Stimulated activated CD8-positive, alpha-beta memory T cell treated with anti-CD3 and anti-CD28 coated beads, Interleukin-4, amount 100 ng/mL, for 1 hour (primary cell): ENCODE measurements at regions not wholly inside any gene's neighbourhood (a gene's known extent, or its start where the extent isn't known, plus 50 kb on each side); places are given as distances from the start of the nearest gene placed in this dataset.
"Not testable (repeated sequence)": the region's sequence is repeated elsewhere in the genome, so short reads cannot be mapped to it uniquely, and the experiment has no call there.

Experiments
- DNase-seq, 2 donors: peaks; one replicate each; pipeline ENCODE4 v3.0.0-alpha.2; 2020; ENCODE audit warnings: low read depth in 2 of 2, low spot score in 1 of 2

DNA sequence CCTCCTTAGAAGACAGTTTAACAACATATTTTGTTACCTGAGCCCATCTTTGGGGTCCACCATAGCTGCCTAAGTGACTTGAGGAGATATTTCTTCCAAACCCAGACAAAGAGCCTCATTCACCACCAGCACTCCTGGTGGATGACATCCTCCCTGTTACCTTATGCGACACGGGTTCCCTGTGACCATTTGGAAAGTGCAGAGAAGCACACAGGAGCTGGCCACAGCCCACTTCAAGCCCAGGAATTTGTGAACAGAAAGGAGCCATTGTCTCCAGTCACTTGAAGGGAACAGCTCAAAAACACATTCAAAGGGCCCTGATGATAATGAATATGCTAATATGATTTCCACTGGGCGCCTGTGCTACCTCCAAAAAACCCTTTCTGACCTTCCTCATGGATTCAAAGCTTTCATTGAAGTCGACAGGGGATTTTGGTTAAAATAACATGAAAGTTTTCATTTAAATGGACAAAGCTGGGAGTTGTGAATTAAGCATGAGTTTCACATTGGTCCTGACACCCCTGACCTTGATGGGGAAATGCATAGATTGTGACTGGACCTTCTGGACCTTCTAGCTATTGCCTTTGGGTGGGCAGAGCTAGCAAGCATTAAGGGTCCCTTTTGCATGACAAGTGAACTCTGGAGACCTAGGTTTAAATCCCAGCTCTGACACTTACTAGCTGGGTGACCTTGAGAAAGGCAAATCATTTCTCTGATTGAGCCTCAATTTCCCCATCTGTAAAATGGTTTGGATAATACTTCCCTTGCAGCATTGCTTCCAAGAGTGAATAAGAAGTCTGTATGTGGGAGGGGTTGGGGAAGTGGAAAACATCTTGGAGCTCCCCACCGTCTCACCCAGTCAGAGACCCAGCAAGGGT is 83.3 kb upstream of the SIRPA start:
- no peak for DNase-seq

DNA sequence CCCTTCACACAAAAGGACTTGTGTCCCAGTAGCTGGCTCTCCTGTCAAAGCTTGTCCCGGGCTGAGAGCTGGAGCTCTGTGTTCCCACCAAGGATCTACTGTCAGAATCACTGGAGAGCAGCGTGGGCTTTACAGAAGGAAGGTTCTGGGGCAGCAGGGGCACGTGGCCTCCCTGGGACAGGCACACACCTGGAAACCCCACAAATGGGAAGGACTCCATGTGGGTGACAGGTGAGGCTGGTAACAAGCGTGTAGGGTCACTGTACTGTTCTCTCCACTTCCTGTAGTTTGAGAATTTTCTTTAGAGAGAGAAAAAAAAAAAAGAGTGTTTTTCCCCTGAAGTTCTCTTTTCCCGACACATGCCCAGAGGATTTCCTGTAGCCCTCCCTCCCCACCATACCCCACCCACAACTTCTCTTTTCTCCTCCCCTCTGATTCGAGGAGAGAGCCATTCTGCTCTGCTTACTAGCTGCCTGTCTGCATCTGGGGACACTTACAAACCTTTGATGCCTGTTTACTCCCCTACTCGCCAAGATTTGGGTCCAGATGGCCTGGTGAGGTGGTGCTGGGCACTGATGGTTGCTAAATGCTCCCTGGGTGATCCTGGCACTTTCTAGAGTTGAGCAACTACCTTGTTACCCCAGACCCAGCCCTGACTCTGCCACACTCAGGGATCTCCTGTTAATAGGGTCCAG is 84.1 kb upstream of the SIRPA start:
- DNase-seq = no peak

DNA sequence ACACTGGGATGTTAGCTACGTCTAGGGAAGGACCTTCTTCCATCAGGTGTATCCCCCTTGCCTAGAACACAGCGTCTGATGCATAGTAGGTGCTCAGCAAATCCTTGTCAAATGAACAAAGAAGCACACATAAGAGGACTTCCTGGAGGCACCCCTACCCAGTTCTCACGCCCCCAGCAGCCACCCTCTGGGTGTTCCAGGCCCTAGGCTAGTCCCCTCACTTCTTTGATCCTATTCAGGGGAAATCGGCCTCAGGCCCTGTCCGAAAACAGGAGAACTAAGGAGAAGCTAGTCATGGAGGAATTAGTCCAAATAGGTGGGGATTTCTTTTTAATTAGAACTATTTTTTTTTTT is 84.7 kb upstream of the SIRPA start:
- no peak for DNase-seq

- no peak for DNase-seq
Observed at GRCh38 chr20:1809611-1810510, 85.3 kb upstream of the SIRPA start.

DNA sequence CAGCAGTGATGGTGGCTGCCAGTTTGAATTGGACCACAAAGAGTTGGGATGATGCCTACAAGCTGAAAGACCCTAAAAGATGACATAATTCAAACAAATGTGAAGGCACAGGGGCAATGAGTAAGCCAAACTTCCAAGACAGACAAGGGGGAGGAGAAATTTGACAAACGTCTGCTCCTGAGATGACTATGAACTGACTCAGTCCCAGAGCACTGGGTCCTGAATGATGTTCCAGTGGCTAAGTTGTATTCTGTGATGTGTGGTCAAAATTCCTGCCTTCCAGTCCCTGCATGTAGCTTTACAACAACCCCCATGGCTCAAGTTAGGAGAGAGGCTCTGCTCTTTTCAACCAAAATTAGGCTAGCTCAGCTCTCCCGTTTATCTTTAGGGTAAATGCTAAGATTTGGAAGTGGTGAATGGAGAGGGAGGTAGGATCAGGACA is 86.1 kb upstream of the SIRPA start:
- DNase-seq = no peak

DNA sequence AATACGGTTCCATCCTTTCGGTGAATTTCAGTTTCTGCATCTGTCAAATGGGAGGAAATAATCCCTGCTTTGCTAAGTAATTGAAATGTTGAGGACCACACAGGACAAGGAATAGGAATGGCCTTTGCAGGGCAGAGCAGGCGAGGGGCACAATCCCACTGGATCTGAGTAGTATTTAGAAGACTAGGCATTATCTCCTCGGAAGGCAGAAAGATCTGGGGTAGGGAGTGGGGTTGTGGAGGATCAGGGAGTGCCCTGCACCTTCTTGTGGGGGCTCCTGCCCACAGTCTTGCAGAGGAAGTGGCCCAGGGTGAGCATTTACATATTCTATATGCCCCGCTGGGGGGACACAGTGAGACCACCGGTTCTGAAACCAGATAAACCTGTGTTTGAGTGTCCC is 87.1 kb upstream of the SIRPA start:
- no peak for DNase-seq

DNA sequence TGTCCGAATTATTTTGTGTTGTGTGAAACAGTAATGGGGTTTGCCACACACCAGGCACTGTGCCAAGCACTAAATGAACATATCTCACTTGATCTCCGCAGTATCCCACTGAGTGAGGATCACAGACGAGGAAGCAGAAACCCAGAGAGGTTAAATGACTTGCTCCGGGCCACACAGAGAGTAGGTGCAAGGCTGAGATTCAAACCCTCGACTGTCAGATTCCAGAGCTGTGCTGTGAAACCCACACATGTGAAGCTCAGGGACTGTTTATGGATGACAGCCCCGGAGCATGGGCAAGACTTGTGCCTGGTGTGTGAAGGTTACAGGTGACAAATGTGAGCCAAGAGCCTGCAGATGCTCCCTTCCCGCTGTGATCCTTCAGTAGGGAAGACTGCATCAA is 87.8 kb upstream of the SIRPA start:
- no peak for DNase-seq

DNA sequence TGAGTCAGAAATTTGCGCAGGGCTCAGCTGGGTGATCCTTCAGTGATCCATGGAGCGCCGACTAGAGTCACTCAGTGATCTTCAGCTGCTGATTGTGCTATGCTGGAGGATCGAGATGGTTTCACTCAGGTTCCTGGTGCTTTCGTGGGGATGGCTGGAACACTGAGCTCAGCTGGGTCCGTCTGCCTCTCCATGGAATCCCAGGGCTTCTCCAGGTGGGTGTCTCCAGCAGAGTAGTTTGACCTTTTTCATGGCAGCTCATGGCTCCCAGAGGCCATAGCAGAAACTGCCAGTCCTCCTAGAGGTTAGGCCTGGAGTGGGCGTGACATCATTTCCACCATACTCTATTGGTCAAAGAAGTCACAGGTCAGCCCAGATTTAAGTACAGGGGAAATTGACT is 88.8 kb upstream of the SIRPA start:
- no peak for DNase-seq

GRCh38 chr20:1805816-1806215 is 89.4 kb upstream of the SIRPA start:
- no peak for DNase-seq

GRCh38 chr20:1805161-1805581 is 90.0 kb upstream of the SIRPA start:
- no peak for DNase-seq

DNA sequence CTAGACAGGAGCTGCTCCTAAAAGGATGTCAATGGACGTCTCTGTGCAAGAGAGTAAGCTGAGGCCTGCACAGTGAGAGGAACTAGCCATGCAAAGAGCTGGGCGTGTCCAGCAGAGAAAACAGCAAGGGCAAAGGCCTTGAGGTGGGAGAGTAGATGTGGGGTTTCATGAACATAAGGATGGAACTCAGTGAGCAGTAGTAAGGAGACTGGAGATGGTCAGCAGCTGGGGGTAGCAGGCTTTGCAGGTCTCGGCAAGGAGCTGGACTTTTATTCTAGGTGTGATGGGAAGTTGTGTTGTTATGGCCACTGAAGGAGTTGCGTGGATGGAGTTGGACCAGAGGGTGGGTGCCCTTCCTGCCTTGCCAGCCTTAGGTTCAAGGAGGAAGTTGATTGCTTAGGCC is 90.7 kb upstream of the SIRPA start:
- DNase-seq = no peak

GRCh38 chr20:1803932-1804501 is 91.2 kb upstream of the SIRPA start:
- no peak for DNase-seq

GRCh38 chr20:1803061-1803931 is 91.9 kb upstream of the SIRPA start:
- DNase-seq = no peak

- DNase-seq = no peak
Observed at GRCh38 chr20:1802385-1803060, 92.7 kb upstream of the SIRPA start.

- no peak for DNase-seq
Observed at GRCh38 chr20:1801929-1802306, 93.3 kb upstream of the SIRPA start.

- DNase-seq = no peak
Observed at GRCh38 chr20:1801225-1801928, 93.8 kb upstream of the SIRPA start.

DNA sequence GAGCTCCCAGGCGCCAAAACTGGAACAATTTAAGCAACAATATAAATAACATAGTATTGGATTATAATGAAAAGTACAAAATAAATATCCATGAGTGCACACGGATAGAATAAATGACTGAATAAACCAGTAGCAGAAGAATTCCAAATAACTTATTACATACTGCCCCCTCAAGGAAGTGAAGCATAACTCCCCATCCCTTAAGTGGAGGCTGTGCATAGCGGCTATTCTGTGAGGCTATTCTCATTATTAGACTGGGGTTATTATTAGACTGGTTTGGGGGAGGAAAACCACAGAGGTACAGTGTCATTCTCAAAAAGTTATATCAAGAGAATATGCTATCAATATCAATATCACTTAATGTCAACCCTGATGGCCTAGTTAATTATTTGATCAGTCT is 94.4 kb upstream of the SIRPA start:
- no peak for DNase-seq

- no peak for DNase-seq
Observed at GRCh38 chr20:1800180-1800579, 95.0 kb upstream of the SIRPA start.

- not testable (repeated sequence) for DNase-seq
Observed at GRCh38 chr20:1799746-1800145, 95.5 kb upstream of the SIRPA start.
